SK-N-SH treated with all-trans-retinoic acid at 6 μM for 48 hours (cell line): ENCODE measurements at regions not wholly inside any gene's neighbourhood (a gene's known extent, or its start where the extent isn't known, plus 50 kb on each side); places are given as distances from the start of the nearest gene placed in this dataset.
A peak's percentile ranks its signal among the peaks of the same experiment; 100 is the strongest.

Experiments
- ATAC-seq: fragments of 200-7000 bp; cut with Tn5 transposase; 3 replicates; pipeline ENCODE4 v1.9.1; 2020; ENCODE audit warnings: mild to moderate bottlenecking, moderate library complexity
- BACH2 ChIP-seq: fragments of 250-450 bp; sonication (Bioruptor Pico); IDR thresholded peaks from 2 replicates; pipeline ENCODE4 v1.9.0; 2021; ENCODE audit warnings: mild to moderate bottlenecking, borderline replicate concordance
- ISL1 ChIP-seq: fragments of 250-450 bp; sonication (Bioruptor Pico); IDR thresholded peaks from 2 replicates; pipeline ENCODE4 v2.1.2; 2022; ENCODE audit warnings: mild to moderate bottlenecking, moderate library complexity
- ZC3H10 ChIP-seq: fragments of 250-450 bp; sonication (Bioruptor Pico); IDR thresholded peaks from 2 replicates; pipeline ENCODE4 v1.5.1; 2021; ENCODE audit warnings: mild to moderate bottlenecking, moderate library complexity
- TF ChIP-seq, protein P1 (sequence below): fragments of 250-450 bp; sonication (Bioruptor Pico); IDR thresholded peaks from 2 replicates; pipeline ENCODE4 v1.8.0; 2020; ENCODE audit warnings: mild to moderate bottlenecking, moderate library complexity, borderline replicate concordance

- peak; percentile 65 for ATAC-seq
- TF ChIP-seq, protein P1, sequence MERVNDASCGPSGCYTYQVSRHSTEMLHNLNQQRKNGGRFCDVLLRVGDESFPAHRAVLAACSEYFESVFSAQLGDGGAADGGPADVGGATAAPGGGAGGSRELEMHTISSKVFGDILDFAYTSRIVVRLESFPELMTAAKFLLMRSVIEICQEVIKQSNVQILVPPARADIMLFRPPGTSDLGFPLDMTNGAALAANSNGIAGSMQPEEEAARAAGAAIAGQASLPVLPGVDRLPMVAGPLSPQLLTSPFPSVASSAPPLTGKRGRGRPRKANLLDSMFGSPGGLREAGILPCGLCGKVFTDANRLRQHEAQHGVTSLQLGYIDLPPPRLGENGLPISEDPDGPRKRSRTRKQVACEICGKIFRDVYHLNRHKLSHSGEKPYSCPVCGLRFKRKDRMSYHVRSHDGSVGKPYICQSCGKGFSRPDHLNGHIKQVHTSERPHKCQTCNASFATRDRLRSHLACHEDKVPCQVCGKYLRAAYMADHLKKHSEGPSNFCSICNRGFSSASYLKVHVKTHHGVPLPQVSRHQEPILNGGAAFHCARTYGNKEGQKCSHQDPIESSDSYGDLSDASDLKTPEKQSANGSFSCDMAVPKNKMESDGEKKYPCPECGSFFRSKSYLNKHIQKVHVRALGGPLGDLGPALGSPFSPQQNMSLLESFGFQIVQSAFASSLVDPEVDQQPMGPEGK (CRISPR knock-in tag): no peak
- TF ChIP-seq ISL1 (CRISPR knock-in tag): peak; percentile 37
- no peak for TF ChIP-seq ZC3H10 (CRISPR knock-in tag)
- no peak for TF ChIP-seq BACH2 (CRISPR knock-in tag)
Observed at GRCh38 chr13:99150575-99151361, 49.9 kb upstream of the UBAC2 start.
